PFSK-1 (cell line): ENCODE measurements at regions not wholly inside any gene's neighbourhood (a gene's known extent, or its start where the extent isn't known, plus 50 kb on each side); places are given as distances from the start of the nearest gene placed in this dataset.

Source experiments
- FOXP2 ChIP-seq: optimal IDR thresholded peaks from 2 replicates; pipeline ENCODE3; 2011; ENCODE audit warnings: borderline replicate concordance, control low read depth, inconsistent platforms; ENCODE audit not compliant: insufficient read depth; ENCODE audit errors: extremely low read length, extremely low read depth
- POLR2AphosphoS5 ChIP-seq: IDR thresholded peaks from 2 replicates; pipeline ENCODE4 v1.6.1; 2012; ENCODE audit warnings: low read depth, mild to moderate bottlenecking, control low read depth, low read length, moderate library complexity
- SIN3A ChIP-seq: IDR thresholded peaks from 2 replicates; pipeline ENCODE4 v1.6.1; 2012; ENCODE audit warnings: mild to moderate bottlenecking, low read length, moderate library complexity, borderline replicate concordance; ENCODE audit not compliant: insufficient read depth
- TAF1 ChIP-seq: IDR thresholded peaks from 2 replicates; pipeline ENCODE4 v1.6.1; 2012; ENCODE audit warnings: low read length, control low read depth, borderline replicate concordance; ENCODE audit not compliant: insufficient read depth
- TF ChIP-seq, protein P1 (sequence below), 2 experiments: IDR thresholded peaks; 2 replicates each; pipeline versions ENCODE4 v1.6.1 to v1.8.0; 2011 to 2012; ENCODE audit warnings: low read depth in 2 of 2, low read length in 2 of 2, control low read depth in 1 of 2, inconsistent platforms in 1 of 2, mild to moderate bottlenecking in 1 of 2, moderate library complexity in 1 of 2; ENCODE audit not compliant: insufficient read depth in 1 of 2

GRCh38 chr9:29648601-29649000 lies 2075.3 kb upstream of the C9orf72 start:
- no peak for TF ChIP-seq TAF1
- no peak for TF ChIP-seq FOXP2
- TF ChIP-seq, protein P1, sequence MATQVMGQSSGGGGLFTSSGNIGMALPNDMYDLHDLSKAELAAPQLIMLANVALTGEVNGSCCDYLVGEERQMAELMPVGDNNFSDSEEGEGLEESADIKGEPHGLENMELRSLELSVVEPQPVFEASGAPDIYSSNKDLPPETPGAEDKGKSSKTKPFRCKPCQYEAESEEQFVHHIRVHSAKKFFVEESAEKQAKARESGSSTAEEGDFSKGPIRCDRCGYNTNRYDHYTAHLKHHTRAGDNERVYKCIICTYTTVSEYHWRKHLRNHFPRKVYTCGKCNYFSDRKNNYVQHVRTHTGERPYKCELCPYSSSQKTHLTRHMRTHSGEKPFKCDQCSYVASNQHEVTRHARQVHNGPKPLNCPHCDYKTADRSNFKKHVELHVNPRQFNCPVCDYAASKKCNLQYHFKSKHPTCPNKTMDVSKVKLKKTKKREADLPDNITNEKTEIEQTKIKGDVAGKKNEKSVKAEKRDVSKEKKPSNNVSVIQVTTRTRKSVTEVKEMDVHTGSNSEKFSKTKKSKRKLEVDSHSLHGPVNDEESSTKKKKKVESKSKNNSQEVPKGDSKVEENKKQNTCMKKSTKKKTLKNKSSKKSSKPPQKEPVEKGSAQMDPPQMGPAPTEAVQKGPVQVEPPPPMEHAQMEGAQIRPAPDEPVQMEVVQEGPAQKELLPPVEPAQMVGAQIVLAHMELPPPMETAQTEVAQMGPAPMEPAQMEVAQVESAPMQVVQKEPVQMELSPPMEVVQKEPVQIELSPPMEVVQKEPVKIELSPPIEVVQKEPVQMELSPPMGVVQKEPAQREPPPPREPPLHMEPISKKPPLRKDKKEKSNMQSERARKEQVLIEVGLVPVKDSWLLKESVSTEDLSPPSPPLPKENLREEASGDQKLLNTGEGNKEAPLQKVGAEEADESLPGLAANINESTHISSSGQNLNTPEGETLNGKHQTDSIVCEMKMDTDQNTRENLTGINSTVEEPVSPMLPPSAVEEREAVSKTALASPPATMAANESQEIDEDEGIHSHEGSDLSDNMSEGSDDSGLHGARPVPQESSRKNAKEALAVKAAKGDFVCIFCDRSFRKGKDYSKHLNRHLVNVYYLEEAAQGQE (IDR thresholded peaks at IDR 0.05; ENCODE audit: insufficient read depth in 1 of 2, low read depth in 2 of 2, low read length in 2 of 2): no peak
- TF ChIP-seq POLR2AphosphoS5: no peak
- no peak for TF ChIP-seq SIN3A

DNA sequence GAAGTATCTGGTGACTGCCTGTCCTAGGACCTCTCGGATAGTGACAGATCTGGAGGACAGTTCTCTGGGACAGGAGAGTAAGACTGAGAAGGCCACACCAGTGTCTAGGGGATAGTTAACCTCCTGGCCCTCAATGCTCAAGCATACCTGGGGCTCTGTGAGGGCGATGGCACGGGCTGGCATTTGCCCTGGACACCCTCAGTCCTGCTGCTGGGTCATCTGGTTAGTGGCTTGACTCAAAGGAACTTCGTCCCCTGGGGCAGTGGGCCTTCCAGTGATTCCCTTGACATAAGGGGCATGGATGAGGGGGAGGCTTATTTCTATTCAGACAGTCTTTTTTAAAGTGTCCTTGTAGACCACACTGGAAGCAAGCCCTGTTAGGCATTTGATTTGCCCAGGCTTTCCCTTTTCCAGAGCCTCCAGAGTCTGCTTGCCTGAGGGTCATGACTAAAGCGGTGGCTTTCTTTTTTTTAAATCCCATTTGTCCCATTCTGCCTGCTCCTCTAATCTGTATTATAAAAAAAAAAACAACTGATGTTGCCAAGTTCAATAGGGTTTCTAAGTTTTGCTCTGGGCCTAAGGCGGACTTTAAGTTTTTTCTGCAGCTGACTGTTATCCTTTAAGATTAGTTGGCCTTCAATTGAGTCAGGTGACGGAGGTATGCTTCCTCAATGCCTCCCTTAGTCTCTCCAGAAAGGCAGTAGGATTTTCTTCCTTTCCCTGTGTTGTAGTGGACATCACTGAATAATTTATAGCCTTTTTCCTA lies 2083.5 kb upstream of the C9orf72 start:
- TF ChIP-seq SIN3A: no peak
- no peak for TF ChIP-seq FOXP2
- TF ChIP-seq, protein P1 (IDR thresholded peaks at IDR 0.05; ENCODE audit: insufficient read depth in 1 of 2, low read depth in 2 of 2, low read length in 2 of 2): no peak
- no peak for TF ChIP-seq TAF1
- no peak for TF ChIP-seq POLR2AphosphoS5

DNA sequence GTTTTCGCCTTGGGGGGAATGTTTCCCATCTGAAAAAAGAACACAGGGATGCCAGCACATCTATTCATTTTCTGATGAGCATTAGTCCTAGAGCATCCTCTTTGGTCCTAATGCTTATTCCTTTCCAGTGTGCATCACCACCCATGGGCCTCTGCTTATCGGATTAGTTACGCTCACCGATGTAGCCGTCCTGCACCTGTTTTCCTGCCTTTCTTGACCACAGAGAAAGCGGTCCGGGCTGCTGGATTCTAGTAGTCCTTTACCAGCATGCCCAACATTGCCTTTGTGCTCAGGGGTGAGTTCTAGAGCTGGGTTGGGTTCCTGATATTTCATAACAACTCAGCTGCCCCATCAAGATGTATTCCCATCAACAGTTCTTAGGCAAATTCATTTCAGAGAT lies 2084.5 kb upstream of the C9orf72 start:
- TF ChIP-seq TAF1 (no peak), POLR2AphosphoS5 (no peak), SIN3A (no peak)

GRCh38 chr9:29659014-29659413 lies 2085.7 kb upstream of the C9orf72 start:
- TF ChIP-seq POLR2AphosphoS5 (no peak), SIN3A (no peak), TAF1 (no peak), FOXP2 (no peak)
- TF ChIP-seq, protein P1 (IDR thresholded peaks at IDR 0.05; ENCODE audit: insufficient read depth in 1 of 2, low read depth in 2 of 2, low read length in 2 of 2): no peak

DNA sequence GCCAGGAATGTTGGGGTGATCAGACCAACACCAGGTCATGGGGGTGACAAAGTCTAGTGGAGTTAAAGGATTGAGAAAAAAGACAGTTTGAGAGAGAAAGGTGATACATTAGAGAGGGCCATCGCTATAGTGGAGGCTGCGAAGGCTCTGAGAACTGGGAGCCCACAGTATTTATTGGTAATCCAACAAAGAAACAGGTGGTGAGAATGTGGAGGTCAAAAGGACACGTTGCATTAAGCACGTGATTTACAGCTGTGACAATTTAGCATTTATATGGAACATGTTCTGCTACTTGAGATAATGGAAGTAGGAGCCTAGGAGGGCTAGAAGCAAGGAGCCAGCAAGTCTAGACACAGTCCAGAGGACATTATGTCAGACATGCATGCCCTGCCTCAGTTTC lies 2086.5 kb upstream of the C9orf72 start:
- TF ChIP-seq FOXP2 (no peak), POLR2AphosphoS5 (no peak), SIN3A (no peak), TAF1 (no peak)
- TF ChIP-seq, protein P1 (IDR thresholded peaks at IDR 0.05; ENCODE audit: insufficient read depth in 1 of 2, low read depth in 2 of 2, low read length in 2 of 2): no peak
